ENCODE measurements at regions not wholly inside any gene's neighbourhood (a gene's known extent, or its start where the extent isn't known, plus 50 kb on each side); places are given as distances from the start of the nearest gene placed in this dataset.

DNA sequence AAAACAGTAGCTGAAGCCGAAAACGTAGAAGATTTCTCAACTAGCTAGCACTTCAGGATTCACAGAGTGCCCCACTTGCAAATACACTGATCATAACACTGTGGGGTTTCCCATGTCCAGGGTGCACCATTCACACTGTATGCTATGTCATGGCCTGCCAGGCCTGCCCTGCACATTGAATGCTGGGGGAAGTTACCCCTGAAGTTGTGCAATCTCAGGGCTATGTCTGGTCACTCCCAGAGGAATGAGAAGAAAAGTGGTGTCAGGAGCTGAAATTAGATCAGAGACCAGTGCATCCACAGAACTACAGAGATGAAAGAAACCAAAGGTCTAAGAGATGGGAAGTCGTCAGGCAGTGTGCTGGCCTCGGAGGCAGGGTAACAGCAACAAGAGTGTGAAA is 196.8 kb downstream of the RAP2A start:
- no peaks in the 10 kb centered on the region for H3K27me3 ChIP-seq
- peaks cover 3% of the 10 kb centered on the region for H3K9me3 ChIP-seq
- no peak overlapping the region for H3K4me3 ChIP-seq
- TF ChIP-seq POLR2A (IDR thresholded peaks at IDR 0.05), result no peak
- TF ChIP-seq, protein P1, sequence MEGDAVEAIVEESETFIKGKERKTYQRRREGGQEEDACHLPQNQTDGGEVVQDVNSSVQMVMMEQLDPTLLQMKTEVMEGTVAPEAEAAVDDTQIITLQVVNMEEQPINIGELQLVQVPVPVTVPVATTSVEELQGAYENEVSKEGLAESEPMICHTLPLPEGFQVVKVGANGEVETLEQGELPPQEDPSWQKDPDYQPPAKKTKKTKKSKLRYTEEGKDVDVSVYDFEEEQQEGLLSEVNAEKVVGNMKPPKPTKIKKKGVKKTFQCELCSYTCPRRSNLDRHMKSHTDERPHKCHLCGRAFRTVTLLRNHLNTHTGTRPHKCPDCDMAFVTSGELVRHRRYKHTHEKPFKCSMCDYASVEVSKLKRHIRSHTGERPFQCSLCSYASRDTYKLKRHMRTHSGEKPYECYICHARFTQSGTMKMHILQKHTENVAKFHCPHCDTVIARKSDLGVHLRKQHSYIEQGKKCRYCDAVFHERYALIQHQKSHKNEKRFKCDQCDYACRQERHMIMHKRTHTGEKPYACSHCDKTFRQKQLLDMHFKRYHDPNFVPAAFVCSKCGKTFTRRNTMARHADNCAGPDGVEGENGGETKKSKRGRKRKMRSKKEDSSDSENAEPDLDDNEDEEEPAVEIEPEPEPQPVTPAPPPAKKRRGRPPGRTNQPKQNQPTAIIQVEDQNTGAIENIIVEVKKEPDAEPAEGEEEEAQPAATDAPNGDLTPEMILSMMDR (IDR thresholded peaks at IDR 0.05), result no peak
- no peak for TF ChIP-seq POLR2AphosphoS5 (IDR thresholded peaks at IDR 0.05; ENCODE audit: insufficient read depth in 1 of 2, low read depth in 1 of 2)
- no peak overlapping the region for H3K27ac ChIP-seq
- no peaks in the 10 kb centered on the region for H3K4me1 ChIP-seq
- DNase-seq (ENCODE audit: extremely low spot score in 2 of 2), result no peak
- no peaks in the 10 kb centered on the region for H3K36me3 ChIP-seq
- intact Hi-C loops (cut with DNase I), result no loop called here

DNA sequence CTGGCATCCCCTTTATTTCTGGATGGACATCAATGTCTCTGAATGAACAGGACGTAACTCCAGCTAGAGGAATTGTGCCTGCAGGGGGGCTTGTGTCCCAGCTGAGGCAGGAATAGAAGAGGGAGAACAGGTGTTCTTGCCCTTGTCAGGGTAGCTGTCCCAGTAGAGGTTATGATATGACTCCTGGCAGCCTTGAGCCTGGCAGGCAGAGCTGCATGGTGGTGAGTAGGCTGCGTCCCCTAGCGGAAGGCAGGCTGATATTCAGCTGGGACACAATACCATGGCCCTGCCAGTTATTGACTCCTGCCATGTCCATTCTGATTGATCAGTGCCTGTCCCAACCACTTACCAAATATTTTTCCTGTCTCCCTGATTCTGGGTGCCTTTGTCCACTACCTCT is 197.2 kb downstream of the RAP2A start:
- TF ChIP-seq POLR2A (IDR thresholded peaks at IDR 0.05) (no peak), POLR2AphosphoS5 (IDR thresholded peaks at IDR 0.05; ENCODE audit: insufficient read depth in 1 of 2, low read depth in 1 of 2) (no peak)
- TF ChIP-seq, protein P1 (IDR thresholded peaks at IDR 0.05), result no peak
- Histone ChIP-seq H3K36me3 (no peaks in the 10 kb centered on the region), H3K4me3 (no peak overlapping the region), H3K27me3 (no peaks in the 10 kb centered on the region), H3K27ac (no peak overlapping the region), H3K4me1 (no peaks in the 10 kb centered on the region), H3K9me3 (peaks cover 3% of the 10 kb centered on the region)
- no peak for DNase-seq (ENCODE audit: extremely low spot score in 2 of 2)
- intact Hi-C loops (cut with DNase I), result no loop called here

DNA sequence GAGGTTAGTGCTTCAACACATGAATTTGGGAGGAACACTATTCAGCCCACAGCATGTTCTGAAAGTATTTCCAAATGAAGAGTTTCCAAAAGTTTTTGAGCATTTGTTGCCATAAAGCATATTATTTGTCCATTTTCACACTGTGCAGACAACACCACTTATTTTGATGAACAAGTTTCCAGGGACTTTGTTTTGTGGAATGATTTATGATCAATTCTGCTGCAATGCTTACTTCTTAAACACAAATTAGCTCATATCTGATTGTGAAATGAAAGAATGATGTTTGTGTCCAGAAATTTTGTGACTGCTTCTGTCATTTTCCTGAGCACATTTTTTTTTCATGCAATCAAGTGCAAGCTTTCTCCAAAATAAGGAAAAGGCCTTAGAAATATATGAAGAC is 205.3 kb downstream of the RAP2A start:
- H3K27me3 ChIP-seq, result no peaks in the 10 kb centered on the region
- DNase-seq (ENCODE audit: extremely low spot score in 2 of 2), result no peak
- TF ChIP-seq POLR2A (IDR thresholded peaks at IDR 0.05) (no peak), POLR2AphosphoS5 (IDR thresholded peaks at IDR 0.05; ENCODE audit: insufficient read depth in 1 of 2, low read depth in 1 of 2) (no peak)
- TF ChIP-seq, protein P1 (IDR thresholded peaks at IDR 0.05), result no peak
- H3K4me3 ChIP-seq, result no peak overlapping the region
- no peaks in the 10 kb centered on the region for H3K36me3 ChIP-seq
- H3K4me1 ChIP-seq, result no peaks in the 10 kb centered on the region
- intact Hi-C loops (cut with DNase I), result no loop called here
- H3K27ac ChIP-seq, result no peak overlapping the region
- H3K9me3 ChIP-seq, result no peaks in the 10 kb centered on the region

DNA sequence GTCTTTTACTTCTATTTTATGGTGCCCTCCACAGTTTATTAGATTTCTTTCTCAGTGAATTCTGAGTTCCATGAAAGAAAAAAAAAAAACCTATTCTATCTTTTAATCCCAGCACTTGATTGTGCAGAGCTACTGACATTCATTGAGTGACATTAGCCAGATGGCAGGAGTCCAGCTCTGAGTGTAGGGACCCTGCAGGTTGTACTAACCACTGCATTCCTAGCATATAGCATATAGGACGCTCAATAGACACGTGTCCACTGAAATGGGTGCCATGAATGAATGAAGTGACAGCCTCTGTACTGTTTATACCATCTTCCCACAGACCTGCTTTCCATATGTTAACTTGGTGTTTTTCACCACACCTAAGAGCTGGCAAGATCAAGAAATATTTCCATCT is 206.3 kb downstream of the RAP2A start:
- Histone ChIP-seq H3K27ac (no peak overlapping the region), H3K4me1 (no peaks in the 10 kb centered on the region), H3K9me3 (no peaks in the 10 kb centered on the region), H3K4me3 (no peak overlapping the region), H3K27me3 (no peaks in the 10 kb centered on the region), H3K36me3 (no peaks in the 10 kb centered on the region)
- DNase-seq (ENCODE audit: extremely low spot score in 2 of 2), result no peak
- intact Hi-C loops (cut with DNase I), result no loop called here
- TF ChIP-seq, protein P1 (IDR thresholded peaks at IDR 0.05), result no peak
- no peak for TF ChIP-seq POLR2A (IDR thresholded peaks at IDR 0.05)
- TF ChIP-seq POLR2AphosphoS5 (IDR thresholded peaks at IDR 0.05; ENCODE audit: insufficient read depth in 1 of 2, low read depth in 1 of 2), result no peak

DNA sequence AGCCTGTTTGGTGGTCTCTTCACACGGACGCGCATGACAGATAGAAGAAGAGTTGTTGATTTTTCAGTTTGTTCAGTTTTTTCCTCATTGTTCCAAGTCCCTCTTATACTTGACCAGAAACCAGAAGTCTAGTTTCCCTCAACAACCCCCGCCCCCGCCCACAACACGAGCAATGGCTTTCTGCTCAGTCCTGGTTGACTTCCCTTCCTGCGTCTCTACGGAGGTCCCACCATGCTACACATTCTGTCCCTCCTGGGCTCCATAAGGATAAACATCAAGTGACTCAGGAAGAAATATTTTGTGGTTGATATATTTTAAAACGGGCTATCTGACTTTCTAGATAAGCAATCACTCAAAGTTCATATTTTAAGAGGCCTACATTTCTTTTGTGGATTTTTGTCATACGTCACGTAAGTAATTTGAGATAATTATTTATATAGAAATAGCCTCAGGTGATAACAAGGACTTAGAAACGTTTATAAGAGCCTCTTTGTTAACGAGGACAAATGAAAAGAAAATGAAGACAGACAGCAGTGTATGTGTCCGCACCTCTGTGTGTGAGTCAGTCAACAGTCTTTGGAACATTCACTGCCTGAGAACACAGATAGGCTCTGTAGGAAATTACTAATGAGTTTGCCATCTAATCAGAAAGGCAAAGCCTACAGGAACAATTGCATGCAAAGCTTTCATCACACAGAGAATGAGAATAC is 214.4 kb downstream of the RAP2A start:
- no peak for TF ChIP-seq POLR2AphosphoS5 (IDR thresholded peaks at IDR 0.05; ENCODE audit: insufficient read depth in 1 of 2, low read depth in 1 of 2)
- TF ChIP-seq, protein P1 (IDR thresholded peaks at IDR 0.05), result no peak
- TF ChIP-seq POLR2A (IDR thresholded peaks at IDR 0.05), result no peak
- intact Hi-C loops (cut with DNase I), result no loop called here
- Histone ChIP-seq H3K27me3 (no peaks in the 10 kb centered on the region), H3K9me3 (no peaks in the 10 kb centered on the region), H3K4me1 (no peaks in the 10 kb centered on the region), H3K4me3 (no peak overlapping the region), H3K27ac (no peak overlapping the region), H3K36me3 (no peaks in the 10 kb centered on the region)
- DNase-seq (ENCODE audit: extremely low spot score in 2 of 2), result no peak

Measured in vagina (tissue), 2 donors.